Muscle of leg (tissue), 3 donors: ENCODE measurements at regions not wholly inside any gene's neighbourhood (a gene's known extent, or its start where the extent isn't known, plus 50 kb on each side); places are given as distances from the start of the nearest gene placed in this dataset.

Source experiments
- DNase-seq: peaks from one replicate; pipeline ENCODE4 v3.0.0; 2013
- H3K27ac ChIP-seq: one replicate; pipeline ENCODE4 v1.5.1; 2013; ENCODE audit warnings: mild to moderate bottlenecking, low read length, control low read depth
- H3K27me3 ChIP-seq: one replicate; pipeline ENCODE4 v1.6.1; 2013; ENCODE audit warnings: low read length; ENCODE audit not compliant: control insufficient read depth, insufficient read depth
- H3K36me3 ChIP-seq: one replicate; pipeline ENCODE4 v1.6.1; 2013; ENCODE audit warnings: low read length; ENCODE audit not compliant: control insufficient read depth, insufficient read depth
- H3K4me1 ChIP-seq: one replicate; pipeline ENCODE4 v1.6.1; 2013; ENCODE audit warnings: low read length; ENCODE audit not compliant: control insufficient read depth, insufficient read depth
- H3K4me3 ChIP-seq: one replicate; pipeline ENCODE4 v1.5.1; 2013; ENCODE audit warnings: low read length, control low read depth
- H3K9me3 ChIP-seq: replicated peaks from 2 replicates; pipeline ENCODE4 v1.6.1; 2013; ENCODE audit warnings: low read depth, low read length; ENCODE audit not compliant: control insufficient read depth
- WGBS: methylation state at CpG from one replicate; pipeline ENCODE4 v1.1.5; 2013; ENCODE audit warnings: missing lambda C conversion rate; ENCODE audit not compliant: insufficient coverage; 5-methylcytosine and 5-hydroxymethylcytosine counted together

DNA sequence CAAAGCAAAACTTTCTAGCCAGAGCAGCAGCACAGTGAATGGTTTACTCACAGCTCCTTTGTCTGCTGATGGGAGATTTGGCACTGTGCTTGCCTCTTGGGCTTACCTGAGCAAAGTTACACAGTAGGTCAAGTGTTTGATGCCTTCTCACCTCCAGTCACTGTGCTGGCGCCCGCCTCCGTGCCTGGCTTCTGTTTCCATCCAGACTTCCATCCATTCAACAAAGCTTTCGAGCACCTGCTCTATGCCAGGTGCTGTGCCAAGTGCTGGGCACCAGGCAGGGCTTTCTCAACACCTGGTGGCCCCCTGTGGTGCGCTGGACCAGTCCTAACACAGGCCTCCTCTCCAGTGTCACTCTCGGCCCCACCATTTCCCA, 199.2 kb upstream of the EEA1 start:
- H3K9me3 ChIP-seq: no peaks in the 10 kb centered on the region
- no peak overlapping the region for H3K27ac ChIP-seq
- no peak for DNase-seq
- H3K36me3 ChIP-seq: no peaks in the 10 kb centered on the region
- H3K4me1 ChIP-seq: peaks cover 14% of the 10 kb centered on the region
- 83% methylated on average over 5 of the region's 6 CpGs for WGBS
- no peak overlapping the region for H3K4me3 ChIP-seq
- no peaks in the 10 kb centered on the region for H3K27me3 ChIP-seq

DNA sequence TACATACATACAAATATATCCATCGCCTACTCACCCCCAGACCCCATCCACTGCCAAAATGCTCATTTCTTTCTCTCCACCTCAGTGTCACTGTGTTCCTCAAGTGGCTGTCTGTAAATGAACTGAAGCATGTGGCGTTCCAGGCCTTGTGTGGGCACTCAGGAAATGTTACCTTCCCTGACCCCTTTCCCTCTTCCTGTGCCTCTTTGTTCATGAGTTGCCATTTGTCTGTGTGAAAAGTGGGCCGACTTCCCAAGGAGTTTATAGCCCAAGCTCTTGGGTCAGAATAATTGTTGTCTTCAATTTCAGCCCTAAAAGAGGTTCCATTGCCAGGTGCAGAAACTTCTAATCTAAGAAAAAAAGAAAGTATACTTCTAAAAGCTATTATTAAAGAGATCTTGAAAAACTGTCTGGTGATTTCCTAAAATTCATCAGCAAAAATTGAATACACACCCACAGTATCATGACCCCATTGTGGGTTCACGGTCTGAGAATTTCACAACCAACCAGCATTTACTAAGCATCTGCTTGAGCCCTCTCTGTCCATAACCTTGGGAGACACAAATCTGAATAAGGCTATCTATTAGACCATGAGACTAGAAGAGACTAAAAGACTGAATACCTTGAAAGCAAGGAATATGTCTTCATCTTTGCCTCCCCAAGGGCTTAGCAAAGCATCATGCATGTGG, 201.4 kb upstream of the EEA1 start:
- Histone ChIP-seq H3K4me1 (peaks cover 21% of the 10 kb centered on the region), H3K9me3 (no peaks in the 10 kb centered on the region), H3K36me3 (no peaks in the 10 kb centered on the region), H3K27me3 (no peaks in the 10 kb centered on the region), H3K4me3 (no peak overlapping the region), H3K27ac (no peak overlapping the region)
- 93% methylated on average over 2 of the region's 4 CpGs for WGBS
- DNase-seq: peak; percentile 43

DNA sequence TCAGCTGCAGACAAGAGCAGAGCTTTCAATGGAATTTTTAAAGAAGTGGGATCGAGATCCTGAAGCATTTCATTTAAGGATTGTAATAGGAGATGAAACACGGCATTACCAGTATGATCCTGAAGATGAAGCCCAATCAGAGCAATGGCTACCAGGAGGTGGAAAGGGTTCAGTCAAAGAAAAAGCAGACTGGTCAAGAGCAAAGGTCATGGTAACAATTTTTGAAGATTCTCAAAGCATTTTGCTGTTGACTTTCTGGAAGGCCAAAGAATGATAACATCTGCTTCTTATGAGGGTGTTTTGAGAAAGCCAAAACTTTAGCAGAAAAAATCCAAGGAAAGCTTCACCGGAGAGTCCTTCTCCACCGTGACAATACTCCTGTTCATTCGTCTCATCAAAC, 204.3 kb upstream of the EEA1 start:
- Histone ChIP-seq H3K4me3 (no peak overlapping the region), H3K27me3 (no peaks in the 10 kb centered on the region), H3K27ac (no peak overlapping the region), H3K9me3 (no peaks in the 10 kb centered on the region), H3K36me3 (no peaks in the 10 kb centered on the region), H3K4me1 (peaks cover 9% of the 10 kb centered on the region)
- WGBS: 77% methylated on average over 2 of the region's 5 CpGs
- no peak for DNase-seq

DNA sequence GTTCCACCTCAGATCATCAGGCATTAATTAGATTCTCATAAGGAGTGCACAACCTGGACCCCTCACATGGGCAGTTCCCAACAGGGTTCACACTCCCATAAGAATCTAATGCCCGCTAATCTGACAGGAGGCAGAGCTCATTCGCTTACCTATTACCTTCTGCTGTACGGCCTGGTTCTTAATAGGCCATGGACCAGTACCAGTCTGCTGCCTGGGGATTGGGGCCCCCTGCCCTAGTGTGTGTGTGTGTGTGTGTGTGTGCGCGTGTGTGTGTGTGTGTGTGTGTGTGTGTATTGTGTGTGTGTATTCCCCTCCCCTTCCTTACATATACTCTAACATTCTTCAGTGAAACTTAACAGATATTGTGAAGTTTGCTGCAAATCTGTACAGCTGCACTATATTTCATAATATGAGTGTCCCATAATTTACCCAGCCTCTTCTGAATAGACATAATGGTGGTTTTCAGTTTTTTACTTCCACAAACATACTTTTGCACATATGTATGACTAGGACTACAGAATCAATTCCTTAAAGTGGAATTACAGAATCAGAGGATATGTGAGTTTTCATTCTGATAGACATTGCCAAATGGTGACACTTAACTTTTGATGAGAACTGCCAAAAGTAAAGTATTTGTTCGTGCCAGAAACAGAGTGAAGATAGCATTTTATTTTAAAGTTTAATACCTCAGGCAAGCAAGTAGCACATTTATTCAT, 205.2 kb upstream of the EEA1 start:
- no peak for DNase-seq
- no peaks in the 10 kb centered on the region for H3K36me3 ChIP-seq
- H3K4me3 ChIP-seq: no peak overlapping the region
- no peaks in the 10 kb centered on the region for H3K9me3 ChIP-seq
- H3K27me3 ChIP-seq: no peaks in the 10 kb centered on the region
- no peak overlapping the region for H3K27ac ChIP-seq
- peaks cover 9% of the 10 kb centered on the region for H3K4me1 ChIP-seq
- WGBS: no CpG with 5 or more reads among the region's 6 CpGs

DNA sequence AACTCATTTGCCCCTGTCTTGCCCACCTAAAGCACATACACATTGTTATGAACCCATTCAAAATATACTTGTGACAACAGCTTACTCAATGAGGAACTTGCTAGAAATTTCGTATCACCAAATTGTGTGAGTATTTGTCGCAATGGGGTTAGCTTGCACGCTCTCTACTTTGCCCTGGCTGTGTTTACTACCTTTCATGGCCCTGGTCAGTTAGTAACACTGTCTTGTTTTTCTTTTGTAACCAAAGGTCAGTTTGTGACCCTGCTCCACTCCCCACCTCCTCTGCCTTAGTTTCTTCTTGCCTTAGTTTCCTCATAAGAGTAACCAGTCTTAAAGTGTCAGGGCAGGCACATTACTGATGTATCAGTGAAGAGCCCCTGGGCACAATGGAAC, 205.8 kb upstream of the EEA1 start:
- Histone ChIP-seq H3K4me3 (no peak overlapping the region), H3K27ac (peak overlapping the region; percentile 62), H3K36me3 (no peaks in the 10 kb centered on the region), H3K4me1 (peaks cover 9% of the 10 kb centered on the region), H3K9me3 (no peaks in the 10 kb centered on the region), H3K27me3 (no peaks in the 10 kb centered on the region)
- DNase-seq: no peak
- no CpG with 5 or more reads among the region's 3 CpGs for WGBS

DNA sequence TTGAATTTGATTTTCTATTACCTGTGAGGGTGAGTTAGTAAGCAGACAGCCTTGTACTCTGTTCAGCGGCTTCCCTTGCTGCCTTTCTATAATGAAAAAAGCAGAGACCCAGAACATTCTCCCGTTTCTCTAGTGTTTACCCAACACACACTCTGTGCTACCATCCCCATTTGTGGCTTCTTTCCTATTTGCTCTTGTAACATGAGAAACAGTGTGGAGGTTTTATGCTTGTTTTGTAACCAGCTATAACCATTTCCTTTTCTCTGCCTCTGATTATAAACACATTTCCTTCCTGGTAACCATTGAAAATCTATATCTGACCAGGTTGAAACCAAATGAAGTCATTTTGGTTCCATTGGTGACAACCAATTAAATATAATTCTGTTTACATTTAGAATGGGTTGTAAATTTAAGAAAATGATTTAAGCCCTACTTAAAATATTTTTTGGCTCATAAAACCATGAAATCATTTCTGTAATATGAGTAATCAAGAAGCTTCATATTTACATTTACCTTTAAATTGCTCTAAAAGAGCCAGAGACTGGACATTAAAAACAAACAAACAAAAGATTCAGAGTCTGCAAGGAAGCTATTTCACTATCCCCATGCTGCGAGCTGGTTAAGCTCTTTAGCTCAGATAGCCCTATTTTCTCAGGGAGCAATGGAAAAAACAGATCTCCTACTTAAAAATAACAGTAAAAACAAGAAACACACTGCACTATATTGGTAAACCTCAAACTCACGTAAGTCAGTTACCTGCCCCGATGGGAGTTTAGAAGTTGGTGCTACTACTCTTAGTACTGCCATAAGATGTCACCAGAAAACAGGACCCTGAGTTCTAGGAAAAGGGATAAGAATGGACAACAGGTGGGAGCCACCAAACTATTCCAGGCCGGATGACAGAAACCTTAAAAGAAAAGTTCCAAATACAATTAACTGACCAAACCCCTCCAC, 206.5 kb upstream of the EEA1 start:
- no peak overlapping the region for H3K4me3 ChIP-seq
- no peaks in the 10 kb centered on the region for H3K9me3 ChIP-seq
- peak overlapping the region; percentile 62 for H3K27ac ChIP-seq
- peaks cover 7% of the 10 kb centered on the region for H3K4me1 ChIP-seq
- WGBS: no CpG with 5 or more reads among the region's 6 CpGs
- peak; percentile 88 for DNase-seq
- H3K36me3 ChIP-seq: no peaks in the 10 kb centered on the region
- H3K27me3 ChIP-seq: no peaks in the 10 kb centered on the region

DNA sequence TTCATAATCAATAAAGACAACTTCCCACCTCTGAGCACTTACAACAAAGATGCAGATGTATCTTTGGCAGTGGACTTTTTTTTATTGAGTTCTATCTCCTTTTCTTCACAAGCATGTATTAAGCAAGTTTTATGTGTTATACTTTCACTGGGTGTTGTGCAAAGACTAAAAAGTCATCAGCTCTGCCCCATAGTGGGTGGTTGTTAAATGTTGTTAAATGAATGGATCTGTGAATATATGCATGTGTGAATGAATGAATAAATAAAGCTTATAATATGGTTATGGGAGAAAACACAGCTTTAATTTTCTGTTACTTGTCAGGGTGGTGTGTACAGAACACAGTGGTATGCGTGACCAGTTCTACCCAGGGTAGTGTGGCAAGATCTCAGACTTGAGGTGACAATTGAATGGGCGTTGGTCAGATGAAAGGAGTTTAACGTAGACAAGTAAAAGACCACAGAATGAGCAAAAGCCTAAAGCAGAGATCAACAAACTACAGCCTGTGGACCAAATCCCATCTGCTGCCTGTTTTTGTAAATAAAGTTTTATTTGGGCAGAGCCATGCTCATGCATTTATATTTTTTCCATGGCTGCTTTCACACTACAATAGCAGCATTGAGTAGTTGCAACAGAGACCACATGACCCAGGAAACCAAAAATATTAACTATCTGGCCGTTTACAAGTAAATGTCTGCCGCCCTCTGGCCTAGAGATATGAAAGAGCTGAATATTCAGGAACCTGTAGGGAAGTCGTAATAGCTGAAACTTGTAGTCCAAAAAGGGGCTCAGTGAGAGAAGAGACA, 207.4 kb upstream of the EEA1 start:
- Histone ChIP-seq H3K4me1 (peaks cover 7% of the 10 kb centered on the region), H3K27ac (no peak overlapping the region), H3K4me3 (no peak overlapping the region), H3K27me3 (no peaks in the 10 kb centered on the region), H3K9me3 (no peaks in the 10 kb centered on the region), H3K36me3 (no peaks in the 10 kb centered on the region)
- DNase-seq: no peak
- WGBS: 88% methylated on average over 4 of the region's 6 CpGs

DNA sequence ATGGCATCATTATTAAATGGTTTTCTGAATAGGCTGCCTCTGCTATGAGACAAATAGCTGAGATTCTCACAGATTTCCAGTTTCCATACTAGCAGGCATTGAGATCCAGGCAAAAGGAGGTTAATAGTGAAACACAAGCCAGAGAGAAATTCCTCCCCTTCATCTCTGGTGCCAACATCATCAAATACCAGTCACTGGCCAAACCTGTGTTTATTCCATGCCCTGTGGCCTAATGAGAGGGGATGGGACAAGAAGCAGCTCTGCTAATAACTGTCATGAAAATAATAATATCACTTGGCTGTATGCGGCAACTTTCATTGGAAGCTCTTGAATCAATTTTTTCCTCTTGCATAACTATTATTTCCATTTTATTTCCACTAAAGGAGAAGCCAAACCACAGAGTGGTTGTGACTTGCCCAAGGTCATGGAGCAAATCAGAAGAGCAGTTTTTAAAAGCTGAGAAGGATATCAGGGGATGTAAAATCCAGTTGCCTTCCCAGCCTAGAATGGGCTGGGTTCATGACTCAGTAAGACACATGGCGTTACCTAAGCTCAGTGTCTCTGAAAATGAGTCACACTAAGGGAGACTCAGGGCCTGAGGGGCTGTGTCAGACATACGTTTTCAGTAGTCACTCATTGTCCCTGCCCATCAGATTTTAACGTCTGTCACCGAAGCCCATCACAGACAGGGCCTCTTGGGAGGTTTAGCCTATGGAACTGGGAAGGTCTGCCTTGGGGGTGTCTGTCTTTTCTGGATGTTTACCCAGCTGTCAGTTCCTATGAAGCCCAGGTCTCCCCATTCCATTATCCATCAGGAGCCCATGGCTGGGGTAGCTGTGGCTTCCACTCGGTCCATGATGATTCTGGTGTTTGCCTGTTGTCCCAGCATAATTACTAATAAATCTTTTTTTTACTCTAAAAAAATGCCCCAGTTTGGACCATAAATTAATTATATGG, 208.8 kb upstream of the EEA1 start:
- DNase-seq: no peak
- no peaks in the 10 kb centered on the region for H3K27me3 ChIP-seq
- no peak overlapping the region for H3K4me3 ChIP-seq
- H3K9me3 ChIP-seq: no peaks in the 10 kb centered on the region
- H3K27ac ChIP-seq: no peak overlapping the region
- H3K36me3 ChIP-seq: no peaks in the 10 kb centered on the region
- 90% methylated on average over 4 of the region's 6 CpGs for WGBS
- peaks cover 7% of the 10 kb centered on the region for H3K4me1 ChIP-seq

DNA sequence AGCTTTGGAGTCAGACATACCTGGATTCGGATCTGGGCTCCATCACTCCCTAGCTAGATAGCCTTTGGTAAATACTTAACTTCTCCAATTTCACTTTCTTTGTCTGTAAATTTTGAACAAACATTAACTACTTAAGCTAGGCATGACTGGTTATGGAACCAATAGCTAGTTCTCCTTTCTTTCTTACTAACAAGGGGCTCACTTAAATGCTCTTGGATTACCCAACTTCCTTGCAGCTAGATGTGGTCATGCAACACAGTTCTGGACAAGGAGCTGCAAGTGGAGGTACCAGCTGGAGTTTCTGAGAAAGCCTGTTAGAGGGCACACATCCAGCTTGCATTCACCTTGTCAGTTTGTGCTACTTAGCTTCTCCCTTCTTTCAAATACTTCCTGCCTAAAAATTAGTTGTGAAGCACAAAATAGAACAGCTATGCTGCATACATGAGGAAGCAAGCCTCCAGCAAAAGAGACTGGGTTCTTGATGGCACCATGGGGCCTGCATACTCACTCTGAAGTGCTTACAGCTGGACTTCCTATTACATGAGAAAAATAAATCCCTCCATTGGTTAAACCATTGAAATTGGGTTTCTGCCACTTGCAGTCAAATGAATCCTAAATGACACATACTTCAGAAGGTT, 210.1 kb upstream of the EEA1 start:
- H3K36me3 ChIP-seq: no peaks in the 10 kb centered on the region
- no peak for DNase-seq
- no peak overlapping the region for H3K27ac ChIP-seq
- H3K27me3 ChIP-seq: no peaks in the 10 kb centered on the region
- WGBS: 50% methylated on average over 1 of the region's 1 CpG
- H3K4me1 ChIP-seq: peaks cover 6% of the 10 kb centered on the region
- H3K9me3 ChIP-seq: no peaks in the 10 kb centered on the region
- H3K4me3 ChIP-seq: no peak overlapping the region
